Peyer's patch (tissue), 4 donors: ENCODE measurements at regions not wholly inside any gene's neighbourhood (a gene's known extent, or its start where the extent isn't known, plus 50 kb on each side); places are given as distances from the start of the nearest gene placed in this dataset.

Experiments
- POLR2A ChIP-seq, 2 donors: fragments of 450-650 bp; IDR thresholded peaks; one replicate each; pipeline ENCODE4 v1.5.1; 2017; ENCODE audit warnings: antibody characterized with exemption in 2 of 2, mild to moderate bottlenecking in 2 of 2, moderate library complexity in 2 of 2
- TF ChIP-seq, protein P1 (sequence below), 6 experiments: fragments of 450-650 bp in 4 of 6; fragments of 200-600 bp in 2 of 6; sonication (generic) in 1 of 6; IDR thresholded peaks; one replicate each; pipeline ENCODE4 v1.5.1; 2017 to 2019; ENCODE audit warnings: antibody characterized with exemption in 6 of 6, mild to moderate bottlenecking in 3 of 6, moderate library complexity in 1 of 6

DNA sequence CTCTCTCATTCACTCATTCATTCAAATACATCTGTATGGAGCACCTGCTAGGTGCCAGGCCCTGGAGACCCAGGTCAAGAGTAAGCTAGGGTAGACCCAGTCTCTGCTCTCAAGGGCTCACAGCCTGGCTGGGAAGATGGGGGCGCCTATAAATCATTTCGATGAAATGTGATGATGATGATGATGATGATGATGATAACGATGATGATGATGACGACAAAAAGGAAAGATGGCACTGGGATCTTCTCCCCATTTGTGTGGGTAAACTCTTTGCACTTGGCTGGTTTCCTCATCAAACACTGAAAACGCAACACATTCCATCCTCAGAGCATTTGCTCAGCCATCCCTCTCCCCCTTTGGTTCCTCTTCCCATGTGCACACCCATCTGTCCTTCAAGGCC lies 188.0 kb upstream of the CDYL start:
- TF ChIP-seq, protein P1, sequence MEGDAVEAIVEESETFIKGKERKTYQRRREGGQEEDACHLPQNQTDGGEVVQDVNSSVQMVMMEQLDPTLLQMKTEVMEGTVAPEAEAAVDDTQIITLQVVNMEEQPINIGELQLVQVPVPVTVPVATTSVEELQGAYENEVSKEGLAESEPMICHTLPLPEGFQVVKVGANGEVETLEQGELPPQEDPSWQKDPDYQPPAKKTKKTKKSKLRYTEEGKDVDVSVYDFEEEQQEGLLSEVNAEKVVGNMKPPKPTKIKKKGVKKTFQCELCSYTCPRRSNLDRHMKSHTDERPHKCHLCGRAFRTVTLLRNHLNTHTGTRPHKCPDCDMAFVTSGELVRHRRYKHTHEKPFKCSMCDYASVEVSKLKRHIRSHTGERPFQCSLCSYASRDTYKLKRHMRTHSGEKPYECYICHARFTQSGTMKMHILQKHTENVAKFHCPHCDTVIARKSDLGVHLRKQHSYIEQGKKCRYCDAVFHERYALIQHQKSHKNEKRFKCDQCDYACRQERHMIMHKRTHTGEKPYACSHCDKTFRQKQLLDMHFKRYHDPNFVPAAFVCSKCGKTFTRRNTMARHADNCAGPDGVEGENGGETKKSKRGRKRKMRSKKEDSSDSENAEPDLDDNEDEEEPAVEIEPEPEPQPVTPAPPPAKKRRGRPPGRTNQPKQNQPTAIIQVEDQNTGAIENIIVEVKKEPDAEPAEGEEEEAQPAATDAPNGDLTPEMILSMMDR (IDR thresholded peaks at IDR 0.05) = no peak
- no peak for TF ChIP-seq POLR2A (IDR thresholded peaks at IDR 0.05)
